HCT116 (cell line): ENCODE measurements at regions not wholly inside any gene's neighbourhood (a gene's known extent, or its start where the extent isn't known, plus 50 kb on each side); places are given as distances from the start of the nearest gene placed in this dataset.

Source experiments
- ATAC-seq: fragments of 200-7000 bp; cut with Tn5 transposase; 2 replicates; pipeline ENCODE4 v1.9.1; 2020; ENCODE audit warnings: mild to moderate bottlenecking, moderate library complexity
- BruUV-seq: library from RNA; stranded (reverse); fragments of 400-500 nt; replicated peaks from 2 replicates; lab custom pipeline; 2021; lab: Mats Ljungman, UMichigan
- CTCF ChIA-PET: fragments of 300-600 bp; sonication (Branson Sonifier 250); formaldehyde crosslinking; loops from one replicate; lab custom pipeline; 2021; ENCODE audit warnings: antibody characterized with exemption; lab: Charles Lee
- POLR2A ChIA-PET: fragments of 300-600, 350-600 bp; sonication (Branson Sonifier 250); formaldehyde crosslinking; loops from one replicate; lab custom pipeline; 2021; ENCODE audit warnings: antibody characterized with exemption; lab: Charles Lee
- RAD21 ChIA-PET, 2 experiments: fragments of 300-600 bp; sonication (Branson Sonifier 250); formaldehyde crosslinking; loops; one replicate each; lab custom pipeline; 2023; ENCODE audit warnings: low total read pairs in 2 of 2; ENCODE audit not compliant: uncharacterized antibody in 2 of 2, unreplicated experiment in 2 of 2, low non-redundant PET in 1 of 2; lab: Charles Lee
- DNase-seq: peaks from one replicate; pipeline ENCODE4 v3.0.0-alpha.2; 2010; ENCODE audit warnings: low read depth, low spot score
- H2AFZ ChIP-seq: fragments of 200-600 bp; shearing (Covaris generic), sonication (generic); 2 replicates; pipeline ENCODE4 v1.6.1; 2017; ENCODE audit warnings: low read depth, mixed run types, mixed read lengths, antibody characterized with exemption, low read length; ENCODE audit not compliant: poor library complexity, severe bottlenecking
- H3K27ac ChIP-seq: 2 replicates; pipeline ENCODE4 v1.5.1; 2012; ENCODE audit warnings: low read depth, low read length
- H3K27me3 ChIP-seq: fragments of 200-600 bp; sonication (generic); 2 replicates; pipeline ENCODE4 v1.6.1; 2016; ENCODE audit warnings: mixed run types, low read length, mixed read lengths; ENCODE audit not compliant: insufficient read depth
- H3K36me3 ChIP-seq, 2 experiments: fragments of 200-500 bp in 1 of 2; fragments of 200-600 bp in 1 of 2; sonication (Bioruptor generic) in 1 of 2; sonication (generic) in 1 of 2; 2 replicates each; pipeline versions ENCODE4 v1.5.1 to v1.6.1; 2014 to 2016; ENCODE audit warnings: low read length in 2 of 2, inconsistent platforms in 1 of 2, mixed read lengths in 1 of 2, mixed run types in 1 of 2; ENCODE audit not compliant: insufficient read depth in 2 of 2, control insufficient read depth in 1 of 2
- H3K4me1 ChIP-seq, 2 experiments: fragments of 200-600 bp in 1 of 2; sonication (generic) in 1 of 2; 2 replicates each; pipeline versions ENCODE4 v1.5.1 to v1.6.1; 2012 to 2017; ENCODE audit warnings: low read length in 2 of 2, inconsistent platforms in 1 of 2, mild to moderate bottlenecking in 1 of 2, mixed read lengths in 1 of 2, mixed run types in 1 of 2, moderate library complexity in 1 of 2; ENCODE audit not compliant: insufficient read depth in 2 of 2, control insufficient read depth in 1 of 2
- H3K4me2 ChIP-seq: fragments of 200-600 bp; sonication (generic); 2 replicates; pipeline ENCODE4 v1.6.1; 2017; ENCODE audit warnings: mixed run types, low read length, mixed read lengths
- H3K4me3 ChIP-seq, 2 experiments: fragments of 200-600 bp in 1 of 2; sonication (generic) in 1 of 2; replicated peaks in 1 of 2; 2 replicates each; pipeline ENCODE4 v1.5.1; 2011 to 2016; ENCODE audit warnings: low read length in 2 of 2, control low read depth in 1 of 2, low read depth in 1 of 2, mild to moderate bottlenecking in 1 of 2, mixed read lengths in 1 of 2, mixed run types in 1 of 2
- H3K79me2 ChIP-seq: fragments of 200-600 bp; sonication (generic); 2 replicates; pipeline ENCODE4 v1.6.1; 2017; ENCODE audit warnings: mild to moderate bottlenecking, mixed run types, low read length, moderate library complexity, mixed read lengths; ENCODE audit not compliant: insufficient read depth
- H3K9ac ChIP-seq: fragments of 200-600 bp; sonication (generic); 2 replicates; pipeline ENCODE4 v1.6.1; 2016; ENCODE audit warnings: low read length, mixed read lengths
- H3K9me2 ChIP-seq: fragments of 200-600 bp; sonication (generic), shearing (Covaris generic); 2 replicates; pipeline ENCODE4 v1.6.1; 2017; ENCODE audit warnings: mixed run types, mild to moderate bottlenecking, moderate library complexity; ENCODE audit not compliant: insufficient read depth
- H3K9me3 ChIP-seq, 2 experiments: fragments of 200-500 bp in 1 of 2; fragments of 200-600 bp in 1 of 2; sonication (Bioruptor generic) in 1 of 2; sonication (generic) in 1 of 2; 2 replicates each; pipeline ENCODE4 v1.6.1; 2014 to 2017; ENCODE audit warnings: low read length in 2 of 2, mixed read lengths in 2 of 2, inconsistent platforms in 1 of 2, low read depth in 1 of 2, mild to moderate bottlenecking in 1 of 2, mixed run types in 1 of 2, moderate library complexity in 1 of 2; ENCODE audit not compliant: control insufficient read depth in 1 of 2, insufficient read depth in 1 of 2
- H4K20me1 ChIP-seq: fragments of 200-600 bp; sonication (generic), shearing (Covaris generic); 2 replicates; pipeline ENCODE4 v1.6.1; 2017; ENCODE audit warnings: mixed run types, mild to moderate bottlenecking, moderate library complexity; ENCODE audit not compliant: insufficient read depth
- CBX3 ChIP-seq: IDR thresholded peaks from 2 replicates; pipeline ENCODE4 v1.6.1; 2012; ENCODE audit warnings: low read depth
- CEBPB ChIP-seq: IDR thresholded peaks from 2 replicates; pipeline ENCODE4 v1.6.1; 2012; ENCODE audit warnings: low read depth
- CTCF ChIP-seq, 3 experiments: fragments of 200-600 bp in 1 of 3; sonication (generic) in 1 of 3; IDR thresholded peaks in 2 of 3; conservative IDR thresholded peaks in 1 of 3; 2 replicates each; pipeline ENCODE4 v1.5.1; 2012 to 2017; ENCODE audit warnings: low read depth in 2 of 3, low read length in 2 of 3, antibody characterized with exemption in 1 of 3, borderline replicate concordance in 1 of 3, control low read depth in 1 of 3, mild to moderate bottlenecking in 1 of 3, mixed read lengths in 1 of 3, mixed run types in 1 of 3, moderate library complexity in 1 of 3; ENCODE audit not compliant: insufficient read depth in 1 of 3
- EGR1 ChIP-seq: IDR thresholded peaks from 2 replicates; pipeline ENCODE4 v1.6.1; 2012; ENCODE audit warnings: low read depth
- ELF1 ChIP-seq: IDR thresholded peaks from 2 replicates; pipeline ENCODE4 v1.6.1; 2012; ENCODE audit warnings: low read depth, borderline replicate concordance
- EZH2 ChIP-seq: fragments of 200-600 bp; sonication (generic); IDR thresholded peaks from 2 replicates; pipeline ENCODE4 v1.6.1; 2017; ENCODE audit warnings: antibody characterized with exemption, mixed run types
- JUND ChIP-seq: IDR thresholded peaks from 2 replicates; pipeline ENCODE4 v1.6.1; 2012
- MAX ChIP-seq: IDR thresholded peaks from 2 replicates; pipeline ENCODE4 v1.6.1; 2012
- POLR2AphosphoS5 ChIP-seq: IDR thresholded peaks from 2 replicates; pipeline ENCODE4 v1.6.1; 2011; ENCODE audit warnings: mild to moderate bottlenecking, low read depth, low read length, moderate library complexity
- RAD21 ChIP-seq: IDR thresholded peaks from 2 replicates; pipeline ENCODE4 v1.6.1; 2012; ENCODE audit warnings: low read depth, mild to moderate bottlenecking
- SRF ChIP-seq: IDR thresholded peaks from 2 replicates; pipeline ENCODE4 v1.6.1; 2012; ENCODE audit warnings: low read depth
- YY1 ChIP-seq: IDR thresholded peaks from 2 replicates; pipeline ENCODE4 v1.6.1; 2011; ENCODE audit warnings: low read length, low read depth, moderate library complexity, mild to moderate bottlenecking; ENCODE audit not compliant: insufficient replicate concordance; ENCODE audit errors: extremely low read depth
- ZFX ChIP-seq: fragments of 450-650 bp; IDR thresholded peaks from 2 replicates; pipeline ENCODE4 v1.6.1; 2017
- ZNF274 ChIP-seq: fragments of 200-500 bp; sonication (Bioruptor generic); IDR thresholded peaks from 2 replicates; pipeline ENCODE4 v1.6.1; 2014; ENCODE audit warnings: mild to moderate bottlenecking, low read depth, low read length, inconsistent platforms
- intact Hi-C: fragments of 100-400 bp; cut with micrococcal nuclease; formaldehyde crosslinking; loops from 2 replicates; pipeline ENCODE4 v1.10.0; 2022

DNA sequence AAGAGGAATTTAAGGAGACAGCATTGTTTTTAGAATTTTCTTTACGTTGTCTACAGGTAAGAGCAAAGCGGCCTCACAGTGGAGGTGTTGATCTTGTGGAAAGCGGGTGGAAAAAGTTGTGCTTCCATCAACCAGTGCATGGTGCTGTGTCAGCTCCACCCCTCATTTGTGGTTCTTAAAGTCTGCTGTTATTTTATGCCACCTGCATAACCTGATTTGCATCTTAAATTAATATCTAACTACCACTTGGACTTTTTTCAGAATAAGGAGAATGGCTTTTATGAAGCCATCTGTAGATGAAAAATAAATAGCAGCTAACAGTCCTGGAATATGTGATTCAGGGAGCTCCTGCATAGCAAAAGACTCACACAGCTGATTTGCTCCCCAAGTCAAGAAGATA lies 135.1 kb downstream of the SNAPC1 start:
- H3K9me3 ChIP-seq, result no peaks in the 10 kb centered on the region
- H3K79me2 ChIP-seq, result no peaks in the 10 kb centered on the region
- POLR2A ChIA-PET, result no interaction called here
- no peaks in the 10 kb centered on the region for H3K36me3 ChIP-seq
- CTCF ChIA-PET, result no interaction called here
- no peak overlapping the region for H3K4me3 ChIP-seq
- H4K20me1 ChIP-seq, result no peaks in the 10 kb centered on the region
- ATAC-seq (no peak), DNase-seq (no peak)
- TF ChIP-seq EZH2, result no peak
- no peak for TF ChIP-seq RAD21
- no peak for TF ChIP-seq POLR2AphosphoS5
- TF ChIP-seq ZFX, result no peak
- TF ChIP-seq CBX3, result no peak
- no peak for TF ChIP-seq CEBPB
- TF ChIP-seq EGR1, result no peak
- no peak overlapping the region for H2AFZ ChIP-seq
- intact Hi-C loops, result loop anchor here (10.0 kb wide), 1 partner anchor 1378 kb away; no protein-coding TSS in a partner anchor
- H3K9me2 ChIP-seq, result no peaks in the 10 kb centered on the region
- H3K4me1 ChIP-seq, result no peaks in the 10 kb centered on the region
- H3K27ac ChIP-seq, result no peak overlapping the region
- no peak overlapping the region for H3K4me2 ChIP-seq
- peaks cover 26% of the 10 kb centered on the region for H3K27me3 ChIP-seq
- no TSS peak for BruUV-seq
- no peak overlapping the region for H3K9ac ChIP-seq
- RAD21 ChIA-PET, result no interaction called here

- no peaks in the 10 kb centered on the region for H3K9me3 ChIP-seq
- no peaks in the 10 kb centered on the region for H3K36me3 ChIP-seq
- ATAC-seq (no peak), DNase-seq (no peak)
- H3K9ac ChIP-seq, result no peak overlapping the region
- no peaks in the 10 kb centered on the region for H4K20me1 ChIP-seq
- H3K4me3 ChIP-seq, result no peak overlapping the region
- intact Hi-C loops, result loop anchor here (10.0 kb wide), 1 partner anchor 1376 kb away; no protein-coding TSS in a partner anchor
- H3K9me2 ChIP-seq, result no peaks in the 10 kb centered on the region
- H3K27me3 ChIP-seq, result peaks cover 17% of the 10 kb centered on the region
- H3K4me1 ChIP-seq, result no peaks in the 10 kb centered on the region
- POLR2A ChIA-PET, result no interaction called here
- H3K27ac ChIP-seq, result no peak overlapping the region
- no peak overlapping the region for H3K4me2 ChIP-seq
- TF ChIP-seq POLR2AphosphoS5 (no peak), ZNF274 (no peak), ZFX (no peak), ELF1 (no peak), JUND (no peak), CTCF (IDR thresholded peaks at IDR 0.05 in 2 of 3, conservative IDR thresholded peaks at IDR 0.05 in 1 of 3; ENCODE audit: borderline replicate concordance in 1 of 3, insufficient read depth in 1 of 3, low read depth in 2 of 3, low read length in 2 of 3) (no peak), YY1 (no peak), MAX (no peak), CBX3 (no peak), SRF (no peak)
- BruUV-seq, result no TSS peak
- RAD21 ChIA-PET, result no interaction called here
- CTCF ChIA-PET, result no interaction called here
- H3K79me2 ChIP-seq, result no peaks in the 10 kb centered on the region
- H2AFZ ChIP-seq, result no peak overlapping the region
Observed at GRCh38 chr14:61898568-61898967, 136.3 kb downstream of the SNAPC1 start.
